Central memory CD4-positive, alpha-beta T cell (primary cell): ENCODE measurements at regions not wholly inside any gene's neighbourhood (a gene's known extent, or its start where the extent isn't known, plus 50 kb on each side); places are given as distances from the start of the nearest gene placed in this dataset.

Source experiments
- DNase-seq: peaks from one replicate; pipeline ENCODE4 v3.0.0; 2022

DNA sequence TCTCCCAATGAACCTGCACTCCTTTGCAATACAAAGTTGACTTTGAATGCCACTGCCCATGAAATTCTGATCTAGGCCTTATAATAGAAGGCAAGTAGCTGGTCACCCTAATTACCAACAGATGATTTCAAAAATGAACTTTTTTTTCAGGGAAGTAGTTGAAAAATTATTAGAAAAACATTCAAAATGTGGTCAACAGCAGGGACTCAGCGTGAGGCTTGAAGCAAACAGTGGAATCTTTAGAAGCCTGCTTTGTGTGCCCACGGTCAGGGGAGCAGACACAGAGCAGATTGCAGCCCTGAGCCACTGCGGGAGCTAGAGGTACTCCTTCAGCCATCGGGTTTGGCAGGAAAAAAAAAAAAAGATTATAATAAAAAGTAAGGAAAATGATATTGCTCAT lies 87.1 kb upstream of the HEY2 start:
- DNase-seq, result no peak

GRCh38 chr6:125665295-125665814 lies 84.1 kb upstream of the HEY2 start:
- no peak for DNase-seq

DNA sequence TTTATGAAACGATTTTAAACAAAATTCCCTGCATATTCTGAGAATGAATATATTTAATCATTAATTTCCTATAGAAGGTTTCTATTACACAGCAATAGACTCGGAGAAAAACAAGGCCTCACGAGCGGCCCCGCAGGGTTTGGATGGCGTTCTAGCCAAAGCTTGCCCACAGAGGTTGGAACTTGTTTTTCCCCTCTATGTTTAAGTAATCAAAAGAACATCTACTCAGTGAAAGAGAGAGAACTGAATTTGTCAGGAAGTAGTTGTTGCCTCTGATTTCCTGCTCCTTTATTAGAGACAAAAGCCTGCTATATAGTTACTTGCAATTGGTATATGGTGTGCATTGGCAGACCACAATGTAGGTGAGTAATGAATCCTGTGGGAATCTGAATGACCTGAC lies 82.1 kb upstream of the HEY2 start:
- DNase-seq, result no peak

- no peak for DNase-seq
Observed at GRCh38 chr6:125668071-125668470, 81.4 kb upstream of the HEY2 start.

DNA sequence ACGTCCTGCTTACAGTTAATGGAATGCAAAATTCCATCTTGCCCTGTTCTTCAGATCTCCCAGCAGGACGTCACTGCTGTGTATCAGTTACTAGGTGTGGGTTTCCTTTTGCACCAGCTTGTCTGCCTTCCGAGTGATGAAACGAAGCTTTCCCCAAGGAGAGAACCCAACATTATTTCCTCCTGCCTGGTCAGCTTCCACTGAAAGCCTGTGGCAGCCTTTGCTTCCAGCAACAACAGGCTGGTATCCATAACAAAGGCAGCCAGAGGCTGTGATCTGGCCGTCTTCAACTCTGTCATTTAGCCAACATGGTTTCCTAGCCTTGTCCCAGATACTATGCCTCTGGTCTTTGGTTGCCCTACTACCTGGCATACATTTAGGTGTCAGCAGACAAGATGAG lies 78.9 kb upstream of the HEY2 start:
- DNase-seq, result no peak

GRCh38 chr6:125671323-125671722 lies 78.1 kb upstream of the HEY2 start:
- no peak for DNase-seq

DNA sequence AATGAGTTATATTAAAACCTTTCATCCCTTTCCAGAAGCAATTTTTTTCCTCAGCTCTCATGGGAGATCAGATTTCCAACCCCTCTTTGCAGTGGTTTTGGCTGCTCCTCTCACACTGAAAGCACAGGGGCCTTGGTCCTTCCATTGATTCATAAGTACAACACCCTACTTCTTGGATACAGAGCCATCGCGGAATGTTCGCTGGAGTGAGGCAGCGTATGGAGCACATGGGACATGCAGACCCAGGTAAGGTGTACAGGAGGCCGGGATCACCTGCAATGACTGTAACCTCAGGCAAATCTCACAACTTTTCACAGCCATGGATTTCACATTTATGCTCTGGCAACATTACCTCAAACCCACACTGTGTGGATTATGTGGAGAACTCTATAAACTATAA lies 75.2 kb upstream of the HEY2 start:
- no peak for DNase-seq

- no peak for DNase-seq
Observed at GRCh38 chr6:125678601-125679000, 70.8 kb upstream of the HEY2 start.

DNA sequence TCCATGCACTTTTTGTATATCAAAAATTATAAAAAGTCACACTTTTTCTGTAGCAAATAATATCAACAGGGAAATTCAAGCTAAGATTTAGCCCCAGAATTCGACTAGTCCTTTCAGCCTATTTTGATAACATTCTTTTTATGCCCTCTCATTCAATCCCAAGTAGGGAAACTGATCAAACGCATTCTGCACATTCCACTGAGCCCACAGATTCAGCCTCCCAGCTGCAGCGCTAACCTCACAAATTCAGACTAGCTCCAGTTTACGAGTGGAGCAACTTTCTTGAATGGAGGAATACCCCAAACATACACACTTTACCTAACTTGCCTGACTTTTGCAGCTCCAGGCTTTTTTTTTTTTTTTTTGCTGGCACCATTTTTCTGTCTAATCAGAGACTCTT lies 70.3 kb upstream of the HEY2 start:
- DNase-seq, result no peak

- DNase-seq, result no peak
Observed at GRCh38 chr6:125679651-125680050, 69.8 kb upstream of the HEY2 start.

GRCh38 chr6:125682939-125683338 lies 66.5 kb upstream of the HEY2 start:
- no peak for DNase-seq

- DNase-seq, result no peak
Observed at GRCh38 chr6:125688138-125688537, 61.3 kb upstream of the HEY2 start.

- no peak for DNase-seq
Observed at GRCh38 chr6:125693480-125693879, 56.0 kb upstream of the HEY2 start.

DNA sequence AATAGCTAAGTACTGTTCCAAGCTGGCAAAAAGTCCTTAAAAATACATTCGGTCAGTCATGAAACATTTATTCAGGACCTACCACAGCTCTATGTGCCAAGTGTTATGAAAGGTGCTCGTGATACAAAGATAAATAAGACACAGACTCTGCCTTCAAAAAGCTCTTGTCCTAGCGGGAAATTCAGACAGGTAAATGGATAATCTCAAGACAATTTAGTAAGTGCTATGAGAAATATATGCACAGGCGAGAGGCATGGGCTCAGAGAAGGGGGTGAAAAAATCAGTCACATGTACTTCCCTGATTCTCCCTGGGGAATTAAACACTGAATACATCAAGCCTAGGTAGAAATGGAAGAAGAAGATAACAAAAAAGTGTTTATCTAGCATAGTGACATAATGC lies 49.8 kb upstream of the HEY2 start:
- DNase-seq, result no peak
